ENCODE measurements at regions not wholly inside any gene's neighbourhood (a gene's known extent, or its start where the extent isn't known, plus 50 kb on each side); places are given as distances from the start of the nearest gene placed in this dataset.

- TF ChIP-seq CTCF (IDR thresholded peaks at IDR 0.05): no peak
- TF ChIP-seq POLR2AphosphoS5 (IDR thresholded peaks at IDR 0.05): no peak
- no peak for TF ChIP-seq EP300 (IDR thresholded peaks at IDR 0.05)
- TF ChIP-seq POLR2A (IDR thresholded peaks at IDR 0.05; ENCODE audit: low read depth): no peak
- DNase-seq (ENCODE audit: extremely low spot score): no peak
- 96% methylated on average over 8 of the region's 10 CpGs for WGBS
- Histone ChIP-seq H3K27ac (replicated peaks in 1 of 4) (no peak overlapping the region), H3K4me1 (no peaks in the 10 kb centered on the region), H3K27me3 (no peaks in the 10 kb centered on the region), H3K4me3 (no peak overlapping the region), H3K36me3 (no peaks in the 10 kb centered on the region), H3K9me3 (peaks cover 0 to 6% (median 0%) of the 10 kb centered on the region in 4 donors)
- intact Hi-C loops (cut with DNase I): no loop called here
Observed at GRCh38 chr4:33954759-33955158, 2289.6 kb downstream of the ARAP2 start.

DNA sequence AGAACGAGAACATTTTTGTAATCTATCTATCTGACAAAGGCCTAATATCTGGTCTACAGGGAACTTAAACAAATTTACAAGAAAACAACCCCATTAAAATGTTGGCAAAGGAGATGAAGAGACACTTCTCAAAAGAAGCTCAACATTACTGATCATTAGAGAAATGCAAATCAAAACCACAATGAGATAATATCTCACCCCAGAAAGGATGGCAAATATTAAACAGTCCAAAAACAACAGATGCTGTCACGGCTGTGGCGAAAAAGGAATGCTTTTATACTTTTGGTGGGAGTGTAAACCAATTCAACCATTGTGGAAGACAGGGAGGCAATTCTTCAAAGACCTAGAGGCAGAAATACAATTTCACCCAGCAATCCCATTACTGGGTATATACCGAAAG is 2284.8 kb downstream of the ARAP2 start:
- WGBS: 81% methylated on average over 4 of the region's 4 CpGs
- Histone ChIP-seq H3K27me3 (no peaks in the 10 kb centered on the region), H3K27ac (replicated peaks in 1 of 4) (no peak overlapping the region), H3K4me3 (no peak overlapping the region), H3K4me1 (no peaks in the 10 kb centered on the region), H3K36me3 (no peaks in the 10 kb centered on the region), H3K9me3 (peaks cover 0 to 6% (median 0%) of the 10 kb centered on the region in 4 donors)
- no peak for DNase-seq (ENCODE audit: extremely low spot score)
- intact Hi-C loops (cut with DNase I): no loop called here
- TF ChIP-seq CTCF (IDR thresholded peaks at IDR 0.05) (no peak), POLR2A (IDR thresholded peaks at IDR 0.05; ENCODE audit: low read depth) (no peak), POLR2AphosphoS5 (IDR thresholded peaks at IDR 0.05) (no peak), EP300 (IDR thresholded peaks at IDR 0.05) (no peak)

DNA sequence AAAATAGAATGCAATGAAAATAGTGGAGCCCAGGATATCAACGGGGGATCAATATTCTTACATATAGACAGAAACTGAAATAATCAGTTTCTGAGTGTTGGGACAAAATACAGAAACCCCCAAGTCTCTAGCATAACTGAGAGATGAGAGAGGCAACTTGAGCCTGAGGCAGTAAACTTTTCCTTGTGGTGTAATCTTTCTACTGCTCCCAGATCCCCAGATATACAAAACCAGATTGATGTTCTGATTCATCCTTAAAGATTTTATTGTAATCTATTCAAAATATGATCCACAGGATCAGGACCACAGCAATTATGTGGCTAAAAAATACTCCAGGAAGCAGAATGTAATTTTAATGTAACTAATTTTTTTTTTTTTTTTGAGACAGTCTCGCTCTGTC is 2282.6 kb downstream of the ARAP2 start:
- intact Hi-C loops (cut with DNase I): no loop called here
- Histone ChIP-seq H3K9me3 (peaks cover 0 to 5% (median 0%) of the 10 kb centered on the region in 4 donors), H3K36me3 (no peaks in the 10 kb centered on the region), H3K4me3 (no peak overlapping the region), H3K27me3 (no peaks in the 10 kb centered on the region), H3K27ac (replicated peaks in 1 of 4) (no peak overlapping the region), H3K4me1 (no peaks in the 10 kb centered on the region)
- WGBS: 89% methylated on average over 2 of the region's 2 CpGs
- no peak for DNase-seq (ENCODE audit: extremely low spot score)
- TF ChIP-seq POLR2AphosphoS5 (IDR thresholded peaks at IDR 0.05): no peak
- no peak for TF ChIP-seq EP300 (IDR thresholded peaks at IDR 0.05)
- no peak for TF ChIP-seq CTCF (IDR thresholded peaks at IDR 0.05)
- no peak for TF ChIP-seq POLR2A (IDR thresholded peaks at IDR 0.05; ENCODE audit: low read depth)

DNA sequence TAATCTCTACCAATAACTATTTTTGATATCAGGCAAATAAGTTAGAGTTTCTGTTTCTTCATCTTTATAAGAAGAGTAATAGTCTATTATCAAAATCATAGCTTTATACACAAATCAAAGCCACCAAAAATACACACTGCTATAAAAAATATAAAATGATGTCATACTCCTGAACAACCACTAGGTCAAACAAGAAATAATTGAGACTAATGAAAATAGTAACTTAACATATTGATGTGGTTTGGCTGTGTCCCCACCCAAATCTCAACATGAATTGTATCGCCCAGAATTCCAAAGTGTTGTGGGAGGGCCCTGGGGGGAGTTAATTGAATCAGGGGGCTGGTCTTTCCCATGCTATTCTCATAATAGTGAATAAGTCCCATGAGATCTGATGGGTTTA is 2277.5 kb downstream of the ARAP2 start:
- Histone ChIP-seq H3K27ac (replicated peaks in 1 of 4) (no peak overlapping the region), H3K4me3 (no peak overlapping the region), H3K4me1 (no peaks in the 10 kb centered on the region), H3K36me3 (no peaks in the 10 kb centered on the region), H3K27me3 (no peaks in the 10 kb centered on the region), H3K9me3 (peaks cover 0 to 9% (median 4%) of the 10 kb centered on the region in 4 donors)
- intact Hi-C loops (cut with DNase I): no loop called here
- DNase-seq (ENCODE audit: extremely low spot score): no peak
- 54% methylated on average over 1 of the region's 1 CpG for WGBS
- no peak for TF ChIP-seq POLR2A (IDR thresholded peaks at IDR 0.05; ENCODE audit: low read depth)
- TF ChIP-seq CTCF (IDR thresholded peaks at IDR 0.05): no peak
- no peak for TF ChIP-seq EP300 (IDR thresholded peaks at IDR 0.05)
- TF ChIP-seq POLR2AphosphoS5 (IDR thresholded peaks at IDR 0.05): no peak

GRCh38 chr4:33974270-33974669 is 2270.0 kb downstream of the ARAP2 start:
- intact Hi-C loops (cut with DNase I): no loop called here
- Histone ChIP-seq H3K4me1 (no peaks in the 10 kb centered on the region), H3K9me3 (peaks cover 0 to 8% (median 2%) of the 10 kb centered on the region in 4 donors), H3K27me3 (no peaks in the 10 kb centered on the region), H3K36me3 (no peaks in the 10 kb centered on the region), H3K4me3 (no peak overlapping the region), H3K27ac (replicated peaks in 1 of 4) (no peak overlapping the region)
- TF ChIP-seq POLR2AphosphoS5 (IDR thresholded peaks at IDR 0.05) (no peak), EP300 (IDR thresholded peaks at IDR 0.05) (no peak), POLR2A (IDR thresholded peaks at IDR 0.05; ENCODE audit: low read depth) (no peak), CTCF (IDR thresholded peaks at IDR 0.05) (no peak)
- DNase-seq (ENCODE audit: extremely low spot score): no peak
